CD4-positive, alpha-beta T cell (primary cell): ENCODE measurements at regions not wholly inside any gene's neighbourhood (a gene's known extent, or its start where the extent isn't known, plus 50 kb on each side); places are given as distances from the start of the nearest gene placed in this dataset.
"Not testable (repeated sequence)": the region's sequence is repeated elsewhere in the genome, so short reads cannot be mapped to it uniquely, and the experiment has no call there.

Experiments
- ATAC-seq: fragments of 200-7000 bp; cut with Tn5 transposase; one replicate; pipeline ENCODE4 v1.10.0; 2022; ENCODE audit warnings: mild to moderate bottlenecking; ENCODE audit not compliant: poor library complexity
- CTCF ChIA-PET: fragments of 350-600 bp; sonication (Branson Sonifier 250); formaldehyde crosslinking; loops from one replicate; lab custom pipeline; 2021; ENCODE audit warnings: antibody characterized with exemption, inconsistent platforms; lab: Charles Lee
- POLR2A ChIA-PET: fragments of 350-600 bp; sonication (Branson Sonifier 250); formaldehyde crosslinking; loops from one replicate; lab custom pipeline; 2021; ENCODE audit warnings: antibody characterized with exemption, inconsistent platforms; lab: Charles Lee
- DNase-seq, 14 experiments: peaks; one replicate each; pipeline ENCODE4 v3.0.0-alpha.2; 2013 to 2020; ENCODE audit warnings: mixed read lengths in 2 of 14
- H3K27ac ChIP-seq, 2 donors: one replicate each; pipeline versions ENCODE4 v1.5.1 to v1.7.0; 2013; ENCODE audit warnings: low read length in 2 of 2, low read depth in 1 of 2, mild to moderate bottlenecking in 1 of 2
- H3K27me3 ChIP-seq, 2 experiments: 1 replicate in 1 of 2; 2 replicates in 1 of 2; pipeline versions ENCODE4 v1.6.1 to v1.7.0; 2013; ENCODE audit warnings: low read length in 2 of 2, control low read depth in 1 of 2, mild to moderate bottlenecking in 1 of 2, moderate library complexity in 1 of 2; ENCODE audit not compliant: insufficient read depth in 2 of 2, control insufficient read depth in 1 of 2
- H3K36me3 ChIP-seq: one replicate; pipeline ENCODE4 v1.6.1; 2013; ENCODE audit warnings: low read length, control low read depth; ENCODE audit not compliant: insufficient read depth
- H3K4me1 ChIP-seq: one replicate; pipeline ENCODE4 v1.6.1; 2013; ENCODE audit warnings: low read length, control low read depth; ENCODE audit not compliant: insufficient read depth
- H3K4me3 ChIP-seq: one replicate; pipeline ENCODE4 v1.5.1; 2013; ENCODE audit warnings: mild to moderate bottlenecking, low read length, moderate library complexity
- H3K9me3 ChIP-seq, 2 experiments: 1 replicate in 1 of 2; 2 replicates in 1 of 2; pipeline versions ENCODE4 v1.6.1 to v1.7.0; 2013; ENCODE audit warnings: low read length in 2 of 2, mild to moderate bottlenecking in 2 of 2, control low read depth in 1 of 2, moderate library complexity in 1 of 2; ENCODE audit not compliant: control insufficient read depth in 1 of 2, insufficient read depth in 1 of 2
- H3K27ac Mint-ChIP-seq: one replicate; pipeline ENCODE4 v1.8.0; 2020; ENCODE audit warnings: mixed read lengths
- H3K27me3 Mint-ChIP-seq: one replicate; pipeline ENCODE4 v1.8.0; 2021; ENCODE audit warnings: mixed read lengths
- H3K36me3 Mint-ChIP-seq: one replicate; pipeline ENCODE4 v1.8.0; 2021; ENCODE audit warnings: low read depth, mixed read lengths
- H3K4me1 Mint-ChIP-seq: one replicate; pipeline ENCODE4 v1.8.0; 2021; ENCODE audit warnings: low read depth, mixed read lengths
- H3K4me3 Mint-ChIP-seq: one replicate; pipeline ENCODE4 v1.8.0; 2020; ENCODE audit warnings: mild to moderate bottlenecking, mixed read lengths
- H3K9me3 Mint-ChIP-seq: one replicate; pipeline ENCODE4 v1.8.0; 2020; ENCODE audit warnings: mixed read lengths
- CTCF ChIP-seq: fragments of 200-600 bp; IDR thresholded peaks from one replicate; pipeline ENCODE4 v1.8.0; 2022; ENCODE audit warnings: antibody characterized with exemption, mild to moderate bottlenecking
- intact Hi-C, 2 experiments: fragments of 100-400 bp; cut with DNase I in 1 of 2; cut with micrococcal nuclease in 1 of 2; formaldehyde crosslinking; loops; one replicate each; pipeline versions ENCODE4 v1.15.1 to v1.9.0; 2023 to 2025; cut with DNase I, micrococcal nuclease

- no peaks in the 10 kb centered on the region for H3K4me1 Mint-ChIP-seq
- H3K27me3 Mint-ChIP-seq = no peaks in the 10 kb centered on the region
- no peaks in the 10 kb centered on the region for H3K36me3 ChIP-seq
- H3K4me3 Mint-ChIP-seq = no peak overlapping the region
- no peaks in the 10 kb centered on the region for H3K27me3 ChIP-seq
- no peak overlapping the region for H3K27ac Mint-ChIP-seq
- no peak overlapping the region for H3K4me3 ChIP-seq
- no peak for ATAC-seq
- peaks cover 0 to 13% of the 10 kb centered on the region in 2 experiments for H3K9me3 ChIP-seq
- ChIA-PET CTCF (no interaction called here), POLR2A (no interaction called here)
- intact Hi-C loops = no loop called here
- no peak for DNase-seq
- no peak overlapping the region for H3K27ac ChIP-seq
- peaks cover 31% of the 10 kb centered on the region for H3K9me3 Mint-ChIP-seq
- no peaks in the 10 kb centered on the region for H3K36me3 Mint-ChIP-seq
- no peak for TF ChIP-seq CTCF
- H3K4me1 ChIP-seq = no peaks in the 10 kb centered on the region
These were observed 427.7 kb downstream of the PRELID2 start for GRCh38 chr5:145407300-145408047.

- DNase-seq = no peak
- ATAC-seq = no peak
- intact Hi-C loops = loop anchor here in 1 of 2 experiments (1.0 kb wide), 1 partner anchor 23 kb away; no protein-coding TSS in a partner anchor
- no peaks in the 10 kb centered on the region for H3K27me3 ChIP-seq
- Mint-ChIP-seq H3K27me3 (no peaks in the 10 kb centered on the region), H3K9me3 (peaks cover 15% of the 10 kb centered on the region), H3K4me1 (no peaks in the 10 kb centered on the region), H3K4me3 (no peak overlapping the region), H3K36me3 (no peaks in the 10 kb centered on the region), H3K27ac (no peak overlapping the region)
- H3K9me3 ChIP-seq = peaks cover 0 to 6% of the 10 kb centered on the region in 2 experiments
- no peak overlapping the region for H3K27ac ChIP-seq
- CTCF ChIA-PET = no interaction called here
- no peaks in the 10 kb centered on the region for H3K36me3 ChIP-seq
- no peak for TF ChIP-seq CTCF
- H3K4me3 ChIP-seq = no peak overlapping the region
- no peaks in the 10 kb centered on the region for H3K4me1 ChIP-seq
- POLR2A ChIA-PET = no interaction called here
These were observed 431.1 kb downstream of the PRELID2 start for GRCh38 chr5:145403992-145404391.

GRCh38 chr5:145396888-145397287, 438.3 kb downstream of the PRELID2 start:
- H3K36me3 ChIP-seq = no peaks in the 10 kb centered on the region
- Mint-ChIP-seq H3K9me3 (peaks cover 6% of the 10 kb centered on the region), H3K4me1 (no peaks in the 10 kb centered on the region), H3K27me3 (no peaks in the 10 kb centered on the region), H3K4me3 (no peak overlapping the region), H3K36me3 (no peaks in the 10 kb centered on the region), H3K27ac (no peak overlapping the region)
- H3K4me1 ChIP-seq = no peaks in the 10 kb centered on the region
- TF ChIP-seq CTCF = no peak
- DNase-seq (no peak), ATAC-seq (no peak)
- intact Hi-C loops = no loop called here
- POLR2A ChIA-PET = no interaction called here
- no peak overlapping the region for H3K4me3 ChIP-seq
- H3K27me3 ChIP-seq = no peaks in the 10 kb centered on the region
- no peak overlapping the region for H3K27ac ChIP-seq
- no peaks in the 10 kb centered on the region for H3K9me3 ChIP-seq
- CTCF ChIA-PET = no interaction called here

GRCh38 chr5:145395151-145395550, 440.0 kb downstream of the PRELID2 start:
- H3K36me3 Mint-ChIP-seq, DNase-seq, ATAC-seq, CTCF ChIA-PET, H3K9me3 Mint-ChIP-seq, H3K4me1 ChIP-seq, H3K4me1 Mint-ChIP-seq, H3K27me3 Mint-ChIP-seq, H3K27ac ChIP-seq, POLR2A ChIA-PET, H3K27ac Mint-ChIP-seq, H3K4me3 Mint-ChIP-seq, H3K36me3 ChIP-seq, H3K4me3 ChIP-seq, H3K27me3 ChIP-seq, intact Hi-C loops, H3K9me3 ChIP-seq: not testable (repeated sequence)
